GM23248 (cell line): ENCODE measurements at regions not wholly inside any gene's neighbourhood (a gene's known extent, or its start where the extent isn't known, plus 50 kb on each side); places are given as distances from the start of the nearest gene placed in this dataset.
"Not testable (repeated sequence)": the region's sequence is repeated elsewhere in the genome, so short reads cannot be mapped to it uniquely, and the experiment has no call there.

Experiments
- DNase-seq: peaks from one replicate; pipeline ENCODE4 v3.0.0-alpha.2; 2015
- H2AFZ ChIP-seq: fragments of 200-600 bp; sonication (generic); 2 replicates; pipeline ENCODE4 v1.6.1; 2016; ENCODE audit warnings: antibody characterized with exemption
- H3F3A ChIP-seq: fragments of 200-600 bp; sonication (generic); 2 replicates; pipeline ENCODE4 v1.6.1; 2016; ENCODE audit warnings: mild to moderate bottlenecking, antibody characterized with exemption, mixed run types; ENCODE audit not compliant: insufficient read depth
- H3K27ac ChIP-seq: fragments of 200-600 bp; sonication (generic); 2 replicates; pipeline ENCODE4 v1.5.1; 2016; ENCODE audit warnings: mild to moderate bottlenecking
- H3K27me3 ChIP-seq: fragments of 200-600 bp; sonication (generic); replicated peaks from 2 replicates; pipeline ENCODE4 v1.6.1; 2016; ENCODE audit warnings: mild to moderate bottlenecking; ENCODE audit not compliant: insufficient read depth
- H3K36me3 ChIP-seq: fragments of 200-600 bp; sonication (generic); 2 replicates; pipeline ENCODE4 v1.6.1; 2016; ENCODE audit warnings: low read depth, mild to moderate bottlenecking
- H3K4me1 ChIP-seq: fragments of 200-600 bp; sonication (generic); 2 replicates; pipeline ENCODE4 v1.6.1; 2016; ENCODE audit warnings: mild to moderate bottlenecking; ENCODE audit not compliant: insufficient read depth
- H3K4me2 ChIP-seq: fragments of 200-600 bp; sonication (generic); one replicate; pipeline ENCODE4 v1.6.1; 2016; ENCODE audit warnings: mild to moderate bottlenecking; ENCODE audit not compliant: unreplicated experiment
- H3K4me3 ChIP-seq: fragments of 200-600 bp; sonication (generic); 2 replicates; pipeline ENCODE4 v1.5.1; 2016; ENCODE audit warnings: mild to moderate bottlenecking
- H3K79me2 ChIP-seq: fragments of 200-600 bp; sonication (generic); 2 replicates; pipeline ENCODE4 v1.6.1; 2016; ENCODE audit warnings: mild to moderate bottlenecking; ENCODE audit not compliant: insufficient read depth
- H3K9ac ChIP-seq: fragments of 200-600 bp; sonication (generic); 2 replicates; pipeline ENCODE4 v1.6.1; 2016; ENCODE audit warnings: mild to moderate bottlenecking
- H3K9me2 ChIP-seq: fragments of 200-600 bp; sonication (generic); 2 replicates; pipeline ENCODE4 v1.6.1; 2016; ENCODE audit warnings: mixed run types, mild to moderate bottlenecking, moderate library complexity; ENCODE audit not compliant: insufficient read depth
- H3K9me3 ChIP-seq: fragments of 200-600 bp; sonication (generic); one replicate; pipeline ENCODE4 v1.6.1; 2017; ENCODE audit warnings: low read depth
- H4K20me1 ChIP-seq: fragments of 200-600 bp; sonication (generic); 2 replicates; pipeline ENCODE4 v1.6.0; 2016; ENCODE audit not compliant: insufficient read depth
- EZH2 ChIP-seq: fragments of 200-600 bp; sonication (generic); IDR thresholded peaks from 2 replicates; pipeline ENCODE4 v1.6.1; 2018; ENCODE audit warnings: antibody characterized with exemption, mild to moderate bottlenecking; ENCODE audit not compliant: insufficient read depth, poor library complexity, severe bottlenecking
- EZH2phosphoT487 ChIP-seq: fragments of 200-600 bp; sonication (generic); IDR thresholded peaks from 2 replicates; pipeline ENCODE4 v1.6.1; 2018; ENCODE audit warnings: antibody characterized with exemption, moderate library complexity, mild to moderate bottlenecking, low read depth; ENCODE audit not compliant: insufficient read depth
- WGBS, 2 experiments: methylation state at CpG; one replicate each; pipeline ENCODE4 v1.1.6; 2015 to 2017; ENCODE audit warnings: low lambda C conversion rate in 2 of 2, low coverage in 1 of 2; ENCODE audit errors: missing lambda C conversion rate in 2 of 2; 5-methylcytosine and 5-hydroxymethylcytosine counted together
- in situ Hi-C: fragments of 300-500 bp; cut with MboI; formaldehyde crosslinking; loops from 2 replicates; pipeline ENCODE4 v1.15.0; 2020

- TF ChIP-seq EZH2phosphoT487 (no peak), EZH2 (no peak)
- no peak overlapping the region for H3K9ac ChIP-seq
- WGBS, 2 experiments = 24 to 39% methylated on average over 2 of the region's 2 CpGs
- no peaks in the 10 kb centered on the region for H3K4me1 ChIP-seq
- no peaks in the 10 kb centered on the region for H3K79me2 ChIP-seq
- no peaks in the 10 kb centered on the region for H4K20me1 ChIP-seq
- peak; percentile 2 for DNase-seq
- H3K9me2 ChIP-seq = no peaks in the 10 kb centered on the region
- H3K27ac ChIP-seq = no peak overlapping the region
- H3K4me3 ChIP-seq = no peak overlapping the region
- H2AFZ ChIP-seq = no peak overlapping the region
- no peaks in the 10 kb centered on the region for H3F3A ChIP-seq
- no peaks in the 10 kb centered on the region for H3K27me3 ChIP-seq
- no peaks in the 10 kb centered on the region for H3K36me3 ChIP-seq
- H3K9me3 ChIP-seq = no peaks in the 10 kb centered on the region
- no peak overlapping the region for H3K4me2 ChIP-seq
- in situ Hi-C loops = no loop called here
These were observed 248.9 kb downstream of the TDRD15 start for GRCh38 chr2:21372654-21373053.

GRCh38 chr2:21376864-21377263, 253.1 kb downstream of the TDRD15 start:
- H3F3A ChIP-seq = no peaks in the 10 kb centered on the region
- no peak overlapping the region for H3K9ac ChIP-seq
- H3K9me3 ChIP-seq = no peaks in the 10 kb centered on the region
- H3K79me2 ChIP-seq = no peaks in the 10 kb centered on the region
- DNase-seq = no peak
- TF ChIP-seq EZH2phosphoT487 (no peak), EZH2 (no peak)
- no peaks in the 10 kb centered on the region for H3K27me3 ChIP-seq
- H2AFZ ChIP-seq = no peak overlapping the region
- no peak overlapping the region for H3K4me2 ChIP-seq
- H3K27ac ChIP-seq = no peak overlapping the region
- H3K4me3 ChIP-seq = no peak overlapping the region
- H3K4me1 ChIP-seq = no peaks in the 10 kb centered on the region
- in situ Hi-C loops = no loop called here
- WGBS, 2 experiments = 6 to 8% methylated on average over 3 of the region's 3 CpGs
- H3K36me3 ChIP-seq = no peaks in the 10 kb centered on the region
- H4K20me1 ChIP-seq = no peaks in the 10 kb centered on the region
- H3K9me2 ChIP-seq = no peaks in the 10 kb centered on the region

GRCh38 chr2:21379140-21379539, 255.4 kb downstream of the TDRD15 start:
- Histone ChIP-seq H3F3A (no peaks in the 10 kb centered on the region), H3K9me3 (no peaks in the 10 kb centered on the region), H2AFZ (no peak overlapping the region), H3K4me1 (no peaks in the 10 kb centered on the region), H4K20me1 (no peaks in the 10 kb centered on the region), H3K79me2 (no peaks in the 10 kb centered on the region), H3K9ac (no peak overlapping the region), H3K27me3 (no peaks in the 10 kb centered on the region), H3K4me3 (no peak overlapping the region), H3K9me2 (no peaks in the 10 kb centered on the region), H3K4me2 (no peak overlapping the region), H3K36me3 (no peaks in the 10 kb centered on the region), H3K27ac (no peak overlapping the region)
- WGBS, 2 experiments = 0 to 33% methylated on average over 2 of the region's 2 CpGs
- TF ChIP-seq EZH2 (no peak), EZH2phosphoT487 (no peak)
- in situ Hi-C loops = no loop called here
- no peak for DNase-seq

- in situ Hi-C loops, H3K9me2 ChIP-seq, H4K20me1 ChIP-seq, H3K4me3 ChIP-seq, DNase-seq, H3K9me3 ChIP-seq, H3K4me2 ChIP-seq, H3K79me2 ChIP-seq, H3K9ac ChIP-seq, H3K4me1 ChIP-seq, H3K27me3 ChIP-seq, H3K36me3 ChIP-seq, H3F3A ChIP-seq, H3K27ac ChIP-seq, H2AFZ ChIP-seq: not testable (repeated sequence)
- WGBS, 2 experiments = 34 to 46% methylated on average over 2 of the region's 2 CpGs
These were observed 255.9 kb downstream of the TDRD15 start for GRCh38 chr2:21379668-21380067.

- Histone ChIP-seq H3K4me3 (no peak overlapping the region), H3F3A (no peaks in the 10 kb centered on the region), H3K27me3 (no peaks in the 10 kb centered on the region), H4K20me1 (no peaks in the 10 kb centered on the region), H3K9me3 (no peaks in the 10 kb centered on the region), H3K4me2 (no peak overlapping the region), H2AFZ (no peak overlapping the region), H3K9me2 (no peaks in the 10 kb centered on the region), H3K9ac (no peak overlapping the region), H3K36me3 (no peaks in the 10 kb centered on the region), H3K79me2 (no peaks in the 10 kb centered on the region), H3K4me1 (no peaks in the 10 kb centered on the region), H3K27ac (no peak overlapping the region)
- 12 to 13% methylated on average over 4 of the region's 4 CpGs for WGBS, 2 experiments
- TF ChIP-seq EZH2 (no peak), EZH2phosphoT487 (no peak)
- in situ Hi-C loops = no loop called here
- DNase-seq = no peak
These were observed 257.7 kb downstream of the TDRD15 start for GRCh38 chr2:21381421-21381820.
